Mesothelial cell of epicardium (in vitro differentiated cells): ENCODE measurements at regions not wholly inside any gene's neighbourhood (a gene's known extent, or its start where the extent isn't known, plus 50 kb on each side); places are given as distances from the start of the nearest gene placed in this dataset.

Source experiments
- DNase-seq, 2 experiments: peaks; one replicate each; pipeline ENCODE4 v3.0.0; 2021; ENCODE audit warnings: low spot score in 2 of 2; ENCODE audit not compliant: unreplicated experiment in 2 of 2
- H3K27ac Mint-ChIP-seq: 2 replicates; pipeline ENCODE4 v1.8.0; 2021; ENCODE audit warnings: mixed read lengths
- H3K27me3 Mint-ChIP-seq: 2 replicates; pipeline ENCODE4 v1.8.0; 2021; ENCODE audit warnings: low read depth, mixed read lengths
- H3K36me3 Mint-ChIP-seq: 2 replicates; pipeline ENCODE4 v1.8.0; 2021; ENCODE audit warnings: mixed read lengths
- H3K4me1 Mint-ChIP-seq: 2 replicates; pipeline ENCODE4 v1.8.0; 2021; ENCODE audit warnings: mixed read lengths
- H3K4me3 Mint-ChIP-seq: 2 replicates; pipeline ENCODE4 v1.8.0; 2021; ENCODE audit warnings: mild to moderate bottlenecking, moderate library complexity, mixed read lengths
- H3K9me3 Mint-ChIP-seq: 2 replicates; pipeline ENCODE4 v1.8.0; 2021; ENCODE audit warnings: mixed read lengths
- TF ChIP-seq, protein P1 (sequence below): fragments of 200-600 bp; sonication (generic); IDR thresholded peaks from one replicate; pipeline ENCODE4 v1.5.0; 2021; ENCODE audit warnings: antibody characterized with exemption; ENCODE audit not compliant: unreplicated experiment

DNA sequence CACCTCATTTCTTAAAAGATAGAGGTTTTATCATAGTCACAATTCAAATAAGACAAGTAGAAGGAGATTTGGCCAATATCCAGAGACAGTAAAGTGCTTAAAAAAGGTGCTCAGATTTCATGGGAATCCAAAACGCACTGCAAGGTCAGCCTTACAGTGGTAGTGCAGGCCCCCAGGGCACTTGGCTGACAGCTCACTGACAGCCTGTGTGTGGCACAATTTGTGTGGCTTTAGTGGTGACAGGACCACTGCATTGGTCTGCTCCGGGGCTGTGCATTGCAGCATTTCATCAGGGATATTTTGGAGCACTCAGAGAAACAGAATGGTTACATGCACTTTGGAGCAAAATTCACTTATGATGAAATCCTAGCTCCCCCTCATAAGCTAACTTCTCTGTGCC, 544.3 kb downstream of the NTRK3 start:
- peaks cover 19% of the 10 kb centered on the region for H3K4me1 Mint-ChIP-seq
- no peaks in the 10 kb centered on the region for H3K9me3 Mint-ChIP-seq
- no peak overlapping the region for H3K27ac Mint-ChIP-seq
- DNase-seq = no peak
- no peak overlapping the region for H3K4me3 Mint-ChIP-seq
- H3K36me3 Mint-ChIP-seq = no peaks in the 10 kb centered on the region
- peaks cover 51% of the 10 kb centered on the region for H3K27me3 Mint-ChIP-seq
- TF ChIP-seq, protein P1, sequence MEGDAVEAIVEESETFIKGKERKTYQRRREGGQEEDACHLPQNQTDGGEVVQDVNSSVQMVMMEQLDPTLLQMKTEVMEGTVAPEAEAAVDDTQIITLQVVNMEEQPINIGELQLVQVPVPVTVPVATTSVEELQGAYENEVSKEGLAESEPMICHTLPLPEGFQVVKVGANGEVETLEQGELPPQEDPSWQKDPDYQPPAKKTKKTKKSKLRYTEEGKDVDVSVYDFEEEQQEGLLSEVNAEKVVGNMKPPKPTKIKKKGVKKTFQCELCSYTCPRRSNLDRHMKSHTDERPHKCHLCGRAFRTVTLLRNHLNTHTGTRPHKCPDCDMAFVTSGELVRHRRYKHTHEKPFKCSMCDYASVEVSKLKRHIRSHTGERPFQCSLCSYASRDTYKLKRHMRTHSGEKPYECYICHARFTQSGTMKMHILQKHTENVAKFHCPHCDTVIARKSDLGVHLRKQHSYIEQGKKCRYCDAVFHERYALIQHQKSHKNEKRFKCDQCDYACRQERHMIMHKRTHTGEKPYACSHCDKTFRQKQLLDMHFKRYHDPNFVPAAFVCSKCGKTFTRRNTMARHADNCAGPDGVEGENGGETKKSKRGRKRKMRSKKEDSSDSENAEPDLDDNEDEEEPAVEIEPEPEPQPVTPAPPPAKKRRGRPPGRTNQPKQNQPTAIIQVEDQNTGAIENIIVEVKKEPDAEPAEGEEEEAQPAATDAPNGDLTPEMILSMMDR = no peak

DNA sequence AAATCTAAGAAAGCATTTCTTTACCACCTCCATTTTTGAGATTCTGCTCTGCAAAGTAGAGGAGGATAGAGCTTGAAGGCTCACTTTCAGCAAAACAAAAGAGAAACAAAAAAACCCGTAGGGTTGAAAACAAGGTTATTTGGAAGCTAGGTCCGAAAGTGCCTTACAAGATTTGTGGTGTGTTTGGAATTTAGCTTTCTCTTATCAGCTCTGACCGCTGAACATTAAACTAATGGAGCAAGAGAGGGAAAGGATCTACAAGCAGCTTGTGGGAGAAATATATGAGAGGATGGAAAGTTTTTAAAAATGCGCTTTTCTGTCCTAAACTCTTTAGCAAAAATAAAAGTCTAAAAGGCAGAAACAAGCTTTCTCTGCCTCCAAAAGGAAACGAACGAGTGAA, 545.5 kb downstream of the NTRK3 start:
- H3K4me3 Mint-ChIP-seq = peak overlapping the region; percentile 3
- peaks cover 19% of the 10 kb centered on the region for H3K4me1 Mint-ChIP-seq
- TF ChIP-seq, protein P1 = no peak
- H3K27ac Mint-ChIP-seq = peak overlapping the region; percentile 67
- no peak for DNase-seq
- H3K27me3 Mint-ChIP-seq = peaks cover 53% of the 10 kb centered on the region
- H3K9me3 Mint-ChIP-seq = no peaks in the 10 kb centered on the region
- no peaks in the 10 kb centered on the region for H3K36me3 Mint-ChIP-seq

DNA sequence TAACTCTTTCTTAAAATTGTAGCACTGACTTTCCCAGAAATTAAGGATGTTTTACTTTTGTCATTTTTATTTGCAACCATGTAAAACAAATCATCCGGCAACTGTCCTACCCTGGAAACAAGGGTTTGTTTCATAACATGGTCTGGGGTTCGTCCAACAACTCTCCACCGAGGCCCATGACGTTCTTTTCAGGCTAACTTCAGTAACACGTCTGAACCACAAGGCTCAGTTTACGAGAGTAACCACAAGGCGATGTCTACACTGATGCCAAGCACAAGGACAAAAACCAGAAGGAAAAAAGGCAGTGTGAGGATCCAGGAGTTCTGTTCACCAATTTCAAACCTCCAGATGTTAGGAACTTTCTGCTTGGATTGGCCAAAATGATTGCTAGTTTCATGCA, 546.1 kb downstream of the NTRK3 start:
- peak overlapping the region; percentile 72 for H3K27ac Mint-ChIP-seq
- no peaks in the 10 kb centered on the region for H3K36me3 Mint-ChIP-seq
- no peaks in the 10 kb centered on the region for H3K9me3 Mint-ChIP-seq
- H3K4me3 Mint-ChIP-seq = no peak overlapping the region
- peaks cover 50% of the 10 kb centered on the region for H3K27me3 Mint-ChIP-seq
- TF ChIP-seq, protein P1 = no peak
- peaks cover 19% of the 10 kb centered on the region for H3K4me1 Mint-ChIP-seq
- no peak for DNase-seq

DNA sequence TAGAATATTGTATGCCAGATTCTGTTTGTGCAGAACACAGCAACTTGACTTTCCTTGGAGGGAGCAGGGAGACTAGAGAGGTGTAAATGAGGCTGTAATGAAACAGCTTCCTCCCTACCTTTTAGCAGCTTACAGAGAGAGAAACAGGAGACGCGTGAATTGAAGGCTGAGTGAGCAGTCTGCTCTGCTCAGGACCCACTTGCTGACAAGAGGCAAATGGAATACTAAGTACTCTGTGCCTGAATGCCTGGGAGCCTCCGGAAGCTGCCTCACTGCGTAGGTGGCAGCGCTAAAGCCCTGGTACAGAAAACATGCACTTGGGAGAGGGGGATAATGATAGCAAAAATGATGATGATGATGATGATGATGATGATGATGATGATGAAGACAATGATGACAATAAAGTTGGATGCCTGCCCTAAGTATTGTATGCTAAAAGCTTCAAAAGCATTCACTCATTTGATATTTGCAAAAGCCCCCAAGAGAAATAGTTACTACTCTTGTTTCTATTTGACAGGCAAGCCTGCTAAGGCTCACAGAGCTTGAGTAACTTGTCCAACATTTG, 548.9 kb downstream of the NTRK3 start:
- Mint-ChIP-seq H3K36me3 (no peaks in the 10 kb centered on the region), H3K4me1 (peaks cover 18% of the 10 kb centered on the region), H3K4me3 (no peak overlapping the region), H3K9me3 (no peaks in the 10 kb centered on the region), H3K27ac (no peak overlapping the region), H3K27me3 (peaks cover 46% of the 10 kb centered on the region)
- no peak for DNase-seq
- TF ChIP-seq, protein P1 = no peak

DNA sequence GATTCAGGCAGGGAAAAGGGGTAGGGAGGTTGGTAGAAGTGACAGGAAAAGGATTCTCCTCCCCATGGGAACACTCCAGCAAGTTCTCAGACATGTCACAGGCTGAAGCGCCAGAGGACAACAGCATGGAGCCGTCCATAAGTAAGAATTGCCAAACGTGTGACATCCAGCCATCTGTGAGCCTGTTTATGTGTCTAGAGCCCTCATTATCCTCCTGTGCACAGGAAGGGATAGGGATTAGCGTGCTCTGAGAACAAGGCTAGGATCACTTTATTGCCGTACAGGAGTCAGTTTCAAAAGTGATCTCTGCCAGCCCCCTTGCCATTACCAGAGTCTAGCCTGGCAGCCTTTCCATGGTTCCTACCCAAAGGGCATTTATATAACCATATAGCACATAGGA, 549.5 kb downstream of the NTRK3 start:
- peaks cover 13% of the 10 kb centered on the region for H3K4me1 Mint-ChIP-seq
- DNase-seq = no peak
- H3K4me3 Mint-ChIP-seq = no peak overlapping the region

More for the DNA sequence above, 549.5 kb downstream of the NTRK3 start:
- Mint-ChIP-seq H3K27ac (no peak overlapping the region), H3K27me3 (peaks cover 41% of the 10 kb centered on the region), H3K36me3 (no peaks in the 10 kb centered on the region), H3K9me3 (peaks cover 2% of the 10 kb centered on the region)
- TF ChIP-seq, protein P1 = no peak
